Stimulated activated CD4-positive, alpha-beta T cell treated with anti-CD3 and anti-CD28 coated beads, Interleukin-2, amount 100 ng/mL, for 4 hours (primary cell): ENCODE measurements at regions not wholly inside any gene's neighbourhood (a gene's known extent, or its start where the extent isn't known, plus 50 kb on each side); places are given as distances from the start of the nearest gene placed in this dataset.
"Not testable (repeated sequence)": the region's sequence is repeated elsewhere in the genome, so short reads cannot be mapped to it uniquely, and the experiment has no call there.

Experiments
- DNase-seq: peaks from one replicate; pipeline ENCODE4 v3.0.0-alpha.2; 2020; ENCODE audit warnings: low read depth

- no peak for DNase-seq
Measured at GRCh38 chr5:34555699-34556508, 100.2 kb upstream of the RAI14 start.

GRCh38 chr5:34556509-34556782 lies 99.7 kb upstream of the RAI14 start:
- DNase-seq: no peak

- not testable (repeated sequence) for DNase-seq
Measured at GRCh38 chr5:34561581-34561980, 94.5 kb upstream of the RAI14 start.

GRCh38 chr5:34562791-34563190 lies 93.3 kb upstream of the RAI14 start:
- no peak for DNase-seq

GRCh38 chr5:34563269-34563668 lies 92.9 kb upstream of the RAI14 start:
- DNase-seq: no peak

GRCh38 chr5:34563931-34564709 lies 92.0 kb upstream of the RAI14 start:
- DNase-seq: no peak

- DNase-seq: no peak
Measured at GRCh38 chr5:34564710-34565235, 91.4 kb upstream of the RAI14 start.

GRCh38 chr5:34570143-34570542 lies 86.0 kb upstream of the RAI14 start:
- no peak for DNase-seq

- no peak for DNase-seq
Measured at GRCh38 chr5:34570721-34571676, 85.1 kb upstream of the RAI14 start.

GRCh38 chr5:34571677-34572041 lies 84.5 kb upstream of the RAI14 start:
- DNase-seq: no peak

GRCh38 chr5:34574936-34575467 lies 81.1 kb upstream of the RAI14 start:
- DNase-seq: no peak

GRCh38 chr5:34576891-34577666 lies 79.0 kb upstream of the RAI14 start:
- no peak for DNase-seq

GRCh38 chr5:34578962-34579361 lies 77.2 kb upstream of the RAI14 start:
- no peak for DNase-seq

- DNase-seq: no peak
Measured at GRCh38 chr5:34580983-34581382, 75.1 kb upstream of the RAI14 start.

- DNase-seq: no peak
Measured at GRCh38 chr5:34582371-34582770, 73.8 kb upstream of the RAI14 start.

GRCh38 chr5:34583167-34583566 lies 73.0 kb upstream of the RAI14 start:
- DNase-seq: no peak

- no peak for DNase-seq
Measured at GRCh38 chr5:34584165-34584564, 72.0 kb upstream of the RAI14 start.

GRCh38 chr5:34585601-34586104 lies 70.5 kb upstream of the RAI14 start:
- no peak for DNase-seq

- peak; percentile 3 for DNase-seq
Measured at GRCh38 chr5:34586117-34586885, 69.8 kb upstream of the RAI14 start.
